ENCODE measurements at regions not wholly inside any gene's neighbourhood (a gene's known extent, or its start where the extent isn't known, plus 50 kb on each side); places are given as distances from the start of the nearest gene placed in this dataset.
"Not testable (repeated sequence)": the region's sequence is repeated elsewhere in the genome, so short reads cannot be mapped to it uniquely, and the experiment has no call there.

GRCh38 chr22:48821346-48821690 lies 1006.4 kb downstream of the BRD1 start:
- Mint-ChIP-seq H3K4me3 (no peak overlapping the region), H3K36me3 (no peaks in the 10 kb centered on the region), H3K27ac (no peak overlapping the region), H3K9me3 (no peaks in the 10 kb centered on the region), H3K27me3 (peaks cover 13 to 21% of the 10 kb centered on the region in 2 donors), H3K4me1 (no peaks in the 10 kb centered on the region)
- no peaks in the 10 kb centered on the region for H3K9me3 ChIP-seq
- no peak overlapping the region for H3K4me3 ChIP-seq (ENCODE audit: control insufficient read depth in 1 of 2, extremely low read depth in 1 of 2, low read length in 1 of 2)
- no peaks in the 10 kb centered on the region for H3K36me3 ChIP-seq (ENCODE audit: control insufficient read depth in 2 of 2, extremely low read depth in 1 of 2, insufficient read depth in 1 of 2, low read length in 1 of 2)
- WGBS (ENCODE audit: insufficient coverage) = 80% methylated on average over 7 of the region's 10 CpGs
- no peak overlapping the region for H3K27ac ChIP-seq (ENCODE audit: low read length)
- CTCF ChIA-PET = no interaction called here
- DNase-seq = no peak
- peaks cover 0 to 36% of the 10 kb centered on the region in 2 experiments for H3K27me3 ChIP-seq (replicated peaks in 1 of 2; ENCODE audit: control insufficient read depth in 2 of 2, extremely low read depth in 1 of 2, insufficient read depth in 2 of 2, low read length in 1 of 2)
- no peaks in the 10 kb centered on the region for H3K4me1 ChIP-seq (ENCODE audit: control insufficient read depth in 1 of 2, extremely low read depth in 1 of 2, insufficient read depth in 2 of 2, low read length in 2 of 2)
- ATAC-seq (replicated peaks in 1 of 4) = no peak
- POLR2A ChIA-PET = no interaction called here

GRCh38 chr22:48820481-48821345 lies 1007.0 kb downstream of the BRD1 start:
- Mint-ChIP-seq H3K27ac (no peak overlapping the region), H3K36me3 (no peaks in the 10 kb centered on the region), H3K4me1 (no peaks in the 10 kb centered on the region), H3K27me3 (peaks cover 11 to 21% of the 10 kb centered on the region in 2 donors), H3K4me3 (no peak overlapping the region), H3K9me3 (no peaks in the 10 kb centered on the region)
- H3K4me1 ChIP-seq (ENCODE audit: control insufficient read depth in 1 of 2, extremely low read depth in 1 of 2, insufficient read depth in 2 of 2, low read length in 2 of 2) = no peaks in the 10 kb centered on the region
- H3K4me3 ChIP-seq (ENCODE audit: control insufficient read depth in 1 of 2, extremely low read depth in 1 of 2, low read length in 1 of 2) = no peak overlapping the region
- H3K27me3 ChIP-seq (replicated peaks in 1 of 2; ENCODE audit: control insufficient read depth in 2 of 2, extremely low read depth in 1 of 2, insufficient read depth in 2 of 2, low read length in 1 of 2) = peaks cover 0 to 32% of the 10 kb centered on the region in 2 experiments
- 80% methylated on average over 25 of the region's 27 CpGs for WGBS (ENCODE audit: insufficient coverage)
- no peak overlapping the region for H3K27ac ChIP-seq (ENCODE audit: low read length)
- ChIA-PET CTCF (no interaction called here), POLR2A (no interaction called here)
- H3K9me3 ChIP-seq = no peaks in the 10 kb centered on the region
- ATAC-seq (replicated peaks in 1 of 4) (no peak), DNase-seq (no peak)
- H3K36me3 ChIP-seq (ENCODE audit: control insufficient read depth in 2 of 2, extremely low read depth in 1 of 2, insufficient read depth in 1 of 2, low read length in 1 of 2) = no peaks in the 10 kb centered on the region

GRCh38 chr22:48819961-48820360 lies 1007.7 kb downstream of the BRD1 start:
- no peak for ATAC-seq (replicated peaks in 1 of 4)
- no peaks in the 10 kb centered on the region for H3K36me3 ChIP-seq (ENCODE audit: control insufficient read depth in 2 of 2, extremely low read depth in 1 of 2, insufficient read depth in 1 of 2, low read length in 1 of 2)
- ChIA-PET POLR2A (no interaction called here), CTCF (no interaction called here)
- H3K4me3 ChIP-seq (ENCODE audit: control insufficient read depth in 1 of 2, extremely low read depth in 1 of 2, low read length in 1 of 2) = no peak overlapping the region
- Mint-ChIP-seq H3K4me3 (no peak overlapping the region), H3K27ac (no peak overlapping the region), H3K36me3 (no peaks in the 10 kb centered on the region), H3K9me3 (no peaks in the 10 kb centered on the region), H3K4me1 (no peaks in the 10 kb centered on the region), H3K27me3 (peaks cover 5 to 15% of the 10 kb centered on the region in 2 donors)
- DNase-seq = no peak
- no peaks in the 10 kb centered on the region for H3K9me3 ChIP-seq
- H3K27me3 ChIP-seq (replicated peaks in 1 of 2; ENCODE audit: control insufficient read depth in 2 of 2, extremely low read depth in 1 of 2, insufficient read depth in 2 of 2, low read length in 1 of 2) = peaks cover 0 to 32% of the 10 kb centered on the region in 2 experiments
- H3K4me1 ChIP-seq (ENCODE audit: control insufficient read depth in 1 of 2, extremely low read depth in 1 of 2, insufficient read depth in 2 of 2, low read length in 2 of 2) = no peaks in the 10 kb centered on the region
- H3K27ac ChIP-seq (ENCODE audit: low read length) = no peak overlapping the region
- 76% methylated on average over 11 of the region's 13 CpGs for WGBS (ENCODE audit: insufficient coverage)

GRCh38 chr22:48819232-48819631 lies 1008.4 kb downstream of the BRD1 start:
- Mint-ChIP-seq H3K27ac (no peak overlapping the region), H3K4me3 (no peak overlapping the region), H3K27me3 (peaks cover 4 to 11% of the 10 kb centered on the region in 2 donors), H3K9me3 (no peaks in the 10 kb centered on the region), H3K36me3 (no peaks in the 10 kb centered on the region), H3K4me1 (no peaks in the 10 kb centered on the region)
- WGBS (ENCODE audit: insufficient coverage) = 89% methylated on average over 7 of the region's 16 CpGs
- H3K27ac ChIP-seq (ENCODE audit: low read length) = no peak overlapping the region
- DNase-seq = no peak
- CTCF ChIA-PET = no interaction called here
- H3K9me3 ChIP-seq = no peaks in the 10 kb centered on the region
- POLR2A ChIA-PET = no interaction called here
- ATAC-seq (replicated peaks in 1 of 4) = no peak
- no peaks in the 10 kb centered on the region for H3K4me1 ChIP-seq (ENCODE audit: control insufficient read depth in 1 of 2, extremely low read depth in 1 of 2, insufficient read depth in 2 of 2, low read length in 2 of 2)
- no peak overlapping the region for H3K4me3 ChIP-seq (ENCODE audit: control insufficient read depth in 1 of 2, extremely low read depth in 1 of 2, low read length in 1 of 2)
- H3K36me3 ChIP-seq (ENCODE audit: control insufficient read depth in 2 of 2, extremely low read depth in 1 of 2, insufficient read depth in 1 of 2, low read length in 1 of 2) = no peaks in the 10 kb centered on the region
- peaks cover 0 to 32% of the 10 kb centered on the region in 2 experiments for H3K27me3 ChIP-seq (replicated peaks in 1 of 2; ENCODE audit: control insufficient read depth in 2 of 2, extremely low read depth in 1 of 2, insufficient read depth in 2 of 2, low read length in 1 of 2)

GRCh38 chr22:48817491-48817890 lies 1010.2 kb downstream of the BRD1 start:
- ATAC-seq (replicated peaks in 1 of 4); H3K36me3 Mint-ChIP-seq; H3K27ac Mint-ChIP-seq; H3K4me1 Mint-ChIP-seq; H3K27ac ChIP-seq (ENCODE audit: low read length); CTCF ChIA-PET; H3K36me3 ChIP-seq (ENCODE audit: control insufficient read depth in 2 of 2, extremely low read depth in 1 of 2, insufficient read depth in 1 of 2, low read length in 1 of 2); H3K9me3 ChIP-seq; H3K9me3 Mint-ChIP-seq; H3K4me3 Mint-ChIP-seq; DNase-seq; POLR2A ChIA-PET; H3K4me1 ChIP-seq (ENCODE audit: control insufficient read depth in 1 of 2, extremely low read depth in 1 of 2, insufficient read depth in 2 of 2, low read length in 2 of 2); H3K4me3 ChIP-seq (ENCODE audit: control insufficient read depth in 1 of 2, extremely low read depth in 1 of 2, low read length in 1 of 2): not testable (repeated sequence)
- H3K27me3 ChIP-seq (replicated peaks in 1 of 2; ENCODE audit: control insufficient read depth in 2 of 2, extremely low read depth in 1 of 2, insufficient read depth in 2 of 2, low read length in 1 of 2) = peaks cover 0 to 20% of the 10 kb centered on the region in 2 experiments
- peaks cover 0 to 15% of the 10 kb centered on the region in 2 donors for H3K27me3 Mint-ChIP-seq
- 83% methylated on average over 9 of the region's 10 CpGs for WGBS (ENCODE audit: insufficient coverage)

GRCh38 chr22:48811885-48812284 lies 1015.8 kb downstream of the BRD1 start:
- Mint-ChIP-seq H3K4me1 (no peaks in the 10 kb centered on the region), H3K27ac (no peak overlapping the region), H3K4me3 (no peak overlapping the region), H3K36me3 (no peaks in the 10 kb centered on the region), H3K27me3 (peaks cover 6 to 18% of the 10 kb centered on the region in 2 donors), H3K9me3 (no peaks in the 10 kb centered on the region)
- H3K27ac ChIP-seq (ENCODE audit: low read length) = no peak overlapping the region
- ChIA-PET POLR2A (no interaction called here), CTCF (no interaction called here)
- H3K4me3 ChIP-seq (ENCODE audit: control insufficient read depth in 1 of 2, extremely low read depth in 1 of 2, low read length in 1 of 2) = no peak overlapping the region
- H3K4me1 ChIP-seq (ENCODE audit: control insufficient read depth in 1 of 2, extremely low read depth in 1 of 2, insufficient read depth in 2 of 2, low read length in 2 of 2) = no peaks in the 10 kb centered on the region
- ATAC-seq (replicated peaks in 1 of 4) (no peak), DNase-seq (no peak)
- no peaks in the 10 kb centered on the region for H3K36me3 ChIP-seq (ENCODE audit: control insufficient read depth in 2 of 2, extremely low read depth in 1 of 2, insufficient read depth in 1 of 2, low read length in 1 of 2)
- H3K9me3 ChIP-seq = no peaks in the 10 kb centered on the region
- H3K27me3 ChIP-seq (replicated peaks in 1 of 2; ENCODE audit: control insufficient read depth in 2 of 2, extremely low read depth in 1 of 2, insufficient read depth in 2 of 2, low read length in 1 of 2) = no peaks in the 10 kb centered on the region
- WGBS (ENCODE audit: insufficient coverage) = 79% methylated on average over 5 of the region's 7 CpGs

All from T-cell (primary cell).